ENCODE measurements at regions not wholly inside any gene's neighbourhood (a gene's known extent, or its start where the extent isn't known, plus 50 kb on each side); places are given as distances from the start of the nearest gene placed in this dataset.

GRCh38 chr7:46839651-46840050 is 742.3 kb downstream of the TNS3 start:
- TF ChIP-seq, protein P1, sequence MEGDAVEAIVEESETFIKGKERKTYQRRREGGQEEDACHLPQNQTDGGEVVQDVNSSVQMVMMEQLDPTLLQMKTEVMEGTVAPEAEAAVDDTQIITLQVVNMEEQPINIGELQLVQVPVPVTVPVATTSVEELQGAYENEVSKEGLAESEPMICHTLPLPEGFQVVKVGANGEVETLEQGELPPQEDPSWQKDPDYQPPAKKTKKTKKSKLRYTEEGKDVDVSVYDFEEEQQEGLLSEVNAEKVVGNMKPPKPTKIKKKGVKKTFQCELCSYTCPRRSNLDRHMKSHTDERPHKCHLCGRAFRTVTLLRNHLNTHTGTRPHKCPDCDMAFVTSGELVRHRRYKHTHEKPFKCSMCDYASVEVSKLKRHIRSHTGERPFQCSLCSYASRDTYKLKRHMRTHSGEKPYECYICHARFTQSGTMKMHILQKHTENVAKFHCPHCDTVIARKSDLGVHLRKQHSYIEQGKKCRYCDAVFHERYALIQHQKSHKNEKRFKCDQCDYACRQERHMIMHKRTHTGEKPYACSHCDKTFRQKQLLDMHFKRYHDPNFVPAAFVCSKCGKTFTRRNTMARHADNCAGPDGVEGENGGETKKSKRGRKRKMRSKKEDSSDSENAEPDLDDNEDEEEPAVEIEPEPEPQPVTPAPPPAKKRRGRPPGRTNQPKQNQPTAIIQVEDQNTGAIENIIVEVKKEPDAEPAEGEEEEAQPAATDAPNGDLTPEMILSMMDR (IDR thresholded peaks at IDR 0.05; ENCODE audit: low read depth, low read length): no peak
- no peak for TF ChIP-seq POLR2A (IDR thresholded peaks at IDR 0.05; ENCODE audit: extremely low read depth, insufficient read length)
- no peak for TF ChIP-seq MYC (IDR thresholded peaks at IDR 0.05; ENCODE audit: low read depth, low read length)
